ENCODE measurements at regions not wholly inside any gene's neighbourhood (a gene's known extent, or its start where the extent isn't known, plus 50 kb on each side); places are given as distances from the start of the nearest gene placed in this dataset.

DNA sequence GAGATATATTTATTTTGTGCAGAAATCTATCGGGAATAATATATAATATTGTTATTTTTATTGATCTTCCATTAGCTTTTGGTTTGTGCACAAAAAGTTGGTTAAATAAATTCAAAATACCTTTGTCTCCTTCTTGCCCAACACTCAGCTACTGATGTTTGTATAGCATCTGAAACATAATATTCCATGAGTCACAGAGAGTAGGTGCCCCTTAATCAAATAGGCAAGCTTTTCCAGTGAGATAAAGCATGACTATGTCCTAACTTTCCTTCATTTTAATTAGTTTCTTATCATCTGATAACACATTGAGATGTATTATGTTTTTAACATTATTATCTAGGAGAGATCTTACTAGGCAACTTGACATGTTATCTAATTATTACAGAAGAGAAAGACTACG lies 432.2 kb downstream of the KIF20B start:
- DNase-seq: no peak

DNA sequence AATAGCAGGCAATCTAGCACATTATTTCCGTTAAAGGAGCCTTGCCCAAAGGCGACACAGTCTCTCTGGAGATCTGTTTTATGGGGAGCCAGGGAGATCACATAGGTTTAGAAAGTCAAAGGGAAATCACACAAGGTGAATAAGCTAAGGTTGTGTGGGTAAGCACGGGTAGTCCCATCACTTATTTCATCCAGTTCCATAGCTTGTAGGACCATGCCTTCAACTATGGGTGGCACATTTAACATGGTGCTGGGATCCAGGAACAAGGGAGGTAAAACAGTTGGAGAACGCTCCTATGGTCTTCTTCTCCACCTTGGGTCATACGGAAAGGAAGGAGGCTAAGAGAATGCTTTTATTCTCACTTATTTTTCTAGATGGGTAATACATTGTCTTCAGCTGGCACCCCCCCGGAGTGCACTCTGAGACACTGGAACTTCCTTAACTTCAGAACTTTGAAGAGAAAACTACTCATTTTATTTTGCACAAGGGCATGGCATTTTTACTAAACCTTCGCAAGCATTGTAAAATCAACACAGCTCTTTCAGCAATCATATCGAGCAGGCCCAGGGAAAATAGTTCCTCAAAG lies 435.4 kb downstream of the KIF20B start:
- DNase-seq: peak; percentile 52

GRCh38 chr10:90138844-90139243 lies 437.5 kb downstream of the KIF20B start:
- DNase-seq: no peak

DNA sequence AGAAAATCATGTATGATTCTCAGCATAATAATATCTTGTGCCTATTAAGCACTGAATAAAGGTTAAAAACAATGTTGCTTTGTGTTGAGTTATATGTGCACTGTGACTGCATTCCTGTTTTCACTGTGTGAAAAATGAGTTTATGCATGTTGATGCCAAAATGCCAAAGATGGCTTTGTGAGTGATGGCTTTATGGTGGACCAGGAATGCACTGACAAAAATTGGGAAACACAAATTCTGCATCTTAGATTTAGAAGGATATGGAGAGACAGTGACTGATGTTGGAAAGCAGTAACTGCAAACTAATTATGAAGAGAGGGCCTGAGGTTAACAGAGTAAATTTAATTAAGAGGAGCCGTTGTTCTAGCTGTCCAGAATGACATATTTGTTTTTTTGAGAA lies 440.4 kb downstream of the KIF20B start:
- no peak for DNase-seq

DNA sequence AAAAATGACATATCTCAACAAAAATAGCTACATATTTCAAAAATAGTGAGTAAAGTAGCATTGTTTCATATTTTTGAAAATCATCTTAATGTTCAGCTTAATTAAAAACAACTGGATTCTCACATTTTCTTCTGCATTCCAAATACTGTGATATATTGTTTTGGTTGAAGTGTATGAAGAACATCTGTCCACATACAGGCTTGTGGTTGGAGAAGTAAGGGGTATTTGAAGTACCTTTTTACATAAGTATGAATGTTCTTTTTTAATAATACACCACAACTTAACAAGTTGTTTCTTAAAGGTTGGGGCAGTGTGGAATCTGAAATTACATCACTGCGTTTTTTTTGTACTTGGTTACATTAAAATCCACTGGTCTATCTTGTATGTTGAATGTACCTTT lies 442.5 kb downstream of the KIF20B start:
- DNase-seq: no peak

- no peak for DNase-seq
Measured at GRCh38 chr10:90148116-90148855, 446.9 kb downstream of the KIF20B start.

DNA sequence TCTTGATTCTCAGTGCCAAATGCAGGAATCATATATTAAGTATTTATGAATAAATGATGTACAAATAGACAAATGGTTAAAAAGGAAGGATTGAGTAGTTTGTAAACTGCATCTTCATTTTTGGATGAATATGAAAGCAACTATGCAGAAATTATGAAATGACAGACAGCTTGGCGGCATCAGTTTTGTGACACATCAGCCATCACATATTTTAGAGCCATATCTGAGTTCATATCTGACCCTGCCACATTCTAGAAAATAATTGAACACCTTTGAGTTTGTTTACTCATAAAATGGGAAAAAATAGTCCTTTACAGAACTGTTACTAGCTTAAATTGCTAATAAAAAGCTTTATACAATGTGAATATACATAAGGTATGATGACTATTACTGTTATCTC lies 448.2 kb downstream of the KIF20B start:
- DNase-seq: no peak

GRCh38 chr10:90162271-90162853 lies 461.0 kb downstream of the KIF20B start:
- no peak for DNase-seq

DNA sequence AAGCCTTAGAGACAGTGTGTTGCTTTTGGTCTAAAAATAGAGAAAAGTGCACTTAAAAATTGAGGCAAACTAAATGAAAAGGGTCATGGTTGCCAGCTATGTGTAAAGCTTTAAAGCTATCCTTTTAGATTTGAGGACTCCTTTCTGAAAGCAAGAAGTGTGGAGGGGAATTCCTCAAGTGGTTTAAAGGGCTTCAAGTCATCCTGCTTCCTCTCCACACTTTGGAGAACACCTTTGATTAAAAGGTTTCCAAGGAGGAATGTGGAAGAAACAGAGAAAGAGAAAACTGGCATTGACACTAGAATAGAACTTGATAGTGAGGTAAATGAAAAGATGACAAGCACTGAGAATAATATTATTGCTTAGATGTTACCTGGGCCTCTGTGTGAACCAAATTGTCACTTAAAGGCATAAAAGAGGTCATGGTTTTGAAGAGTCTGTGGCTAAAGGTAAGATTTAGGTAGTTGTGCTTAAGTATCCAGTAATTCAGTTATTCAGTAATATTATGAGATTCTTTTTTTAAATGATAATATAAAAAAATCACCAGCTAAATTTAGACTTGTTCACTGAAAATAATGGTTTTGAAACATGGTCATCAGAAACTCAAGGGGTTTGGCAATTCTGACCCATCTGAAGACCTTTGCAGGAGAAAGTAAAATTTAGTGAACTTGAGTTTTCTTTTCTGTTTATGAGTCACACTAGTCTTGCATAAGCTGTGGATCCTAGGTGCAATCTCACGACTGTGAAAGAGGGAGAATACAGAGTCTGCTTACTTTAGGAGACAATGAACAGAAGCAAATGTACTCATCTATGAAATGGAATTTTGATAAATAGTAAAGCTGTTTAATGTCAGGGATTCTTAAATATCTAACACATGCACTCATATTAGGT lies 466.0 kb downstream of the KIF20B start:
- no peak for DNase-seq

GRCh38 chr10:90168244-90168643 lies 466.9 kb downstream of the KIF20B start:
- no peak for DNase-seq

DNA sequence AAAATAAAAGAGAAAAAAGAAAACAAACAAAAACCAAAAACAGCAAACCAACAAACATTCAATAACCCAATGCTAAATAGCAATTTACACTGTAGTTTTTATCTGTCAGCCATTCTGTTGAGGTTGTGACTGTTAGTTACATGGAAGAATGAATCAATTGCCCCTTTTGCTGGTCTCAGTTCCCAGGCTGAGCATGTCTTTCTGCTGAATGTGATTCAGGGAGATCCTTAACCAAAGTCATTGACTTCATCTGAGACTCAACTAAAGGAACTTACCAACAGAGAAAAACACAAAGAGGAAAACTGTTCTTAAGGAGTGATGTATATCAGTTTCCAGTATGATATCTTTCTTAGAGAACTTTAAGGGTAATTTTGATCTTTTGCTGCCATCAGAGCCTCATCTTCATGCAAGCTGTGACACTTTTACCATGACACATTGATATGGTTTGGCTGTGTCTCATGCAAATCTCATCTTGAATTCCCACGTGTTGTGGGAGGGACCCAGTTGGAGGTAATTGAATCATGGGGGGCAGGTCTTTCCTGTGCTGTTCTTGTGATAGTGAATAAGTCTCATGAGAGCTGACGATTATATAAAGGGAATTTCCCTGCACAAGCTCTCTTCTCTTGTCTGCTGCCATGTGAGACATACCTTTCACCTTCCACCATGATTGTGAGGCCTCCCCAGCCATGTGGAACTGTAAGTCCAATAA lies 469.8 kb downstream of the KIF20B start:
- no peak for DNase-seq

- no peak for DNase-seq
Measured at GRCh38 chr10:90174531-90174930, 473.1 kb downstream of the KIF20B start.

GRCh38 chr10:90175161-90175681 lies 473.8 kb downstream of the KIF20B start:
- DNase-seq: no peak

GRCh38 chr10:90179696-90180407 lies 478.5 kb downstream of the KIF20B start:
- DNase-seq: no peak

DNA sequence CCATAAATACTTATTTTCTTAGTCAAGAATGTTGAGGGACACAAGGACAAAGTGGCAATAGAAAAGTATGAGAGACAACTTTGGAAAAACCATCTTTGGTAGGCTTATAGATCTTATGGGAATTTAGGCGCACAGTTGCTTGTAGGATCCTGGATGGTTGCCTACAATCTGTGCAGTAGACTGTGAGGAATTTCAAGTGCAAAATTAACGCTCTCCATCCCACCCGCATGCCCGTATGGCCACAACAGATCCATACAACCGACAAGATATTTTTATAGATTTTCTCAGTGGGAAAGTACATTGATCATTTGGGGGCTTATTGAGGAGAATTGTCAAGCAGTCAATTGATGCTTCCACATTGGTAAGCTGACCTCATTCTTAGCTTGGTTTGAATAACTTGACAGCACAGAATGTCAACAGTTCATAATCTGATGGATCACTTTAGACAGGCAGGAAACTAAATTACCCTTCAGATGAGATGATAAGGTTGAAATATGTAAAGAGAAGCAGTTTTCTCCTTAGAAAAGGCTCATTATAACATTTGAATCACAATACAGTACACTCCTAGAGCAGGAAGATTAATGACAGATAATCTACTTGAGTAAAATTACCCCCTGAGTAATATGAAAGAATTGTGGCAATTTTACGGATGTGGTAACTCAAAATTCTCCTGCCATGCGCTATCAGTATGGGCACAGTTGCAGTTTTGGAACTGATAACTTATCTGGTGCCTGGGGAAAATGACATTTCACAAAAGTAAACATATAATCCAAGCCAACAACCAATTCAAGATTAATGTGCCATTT lies 479.7 kb downstream of the KIF20B start:
- no peak for DNase-seq

DNA sequence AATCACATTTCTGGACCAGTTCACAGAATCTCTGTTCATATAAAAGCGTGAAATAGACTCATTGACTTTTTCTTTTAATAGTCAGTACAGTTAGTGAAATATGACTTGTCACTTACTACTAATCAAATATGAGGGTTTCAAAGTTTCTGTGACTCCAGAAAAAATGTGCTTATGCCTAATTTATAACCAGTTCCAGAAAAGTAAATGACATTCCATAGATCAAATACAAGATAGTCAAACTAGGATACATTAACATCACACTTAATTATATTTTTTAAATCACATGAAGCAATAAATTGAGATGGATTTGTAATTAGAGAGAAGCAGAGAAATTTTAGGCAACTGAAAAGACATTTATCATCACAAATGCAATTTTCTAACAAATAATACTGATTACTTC lies 491.4 kb downstream of the KIF20B start:
- no peak for DNase-seq

DNA sequence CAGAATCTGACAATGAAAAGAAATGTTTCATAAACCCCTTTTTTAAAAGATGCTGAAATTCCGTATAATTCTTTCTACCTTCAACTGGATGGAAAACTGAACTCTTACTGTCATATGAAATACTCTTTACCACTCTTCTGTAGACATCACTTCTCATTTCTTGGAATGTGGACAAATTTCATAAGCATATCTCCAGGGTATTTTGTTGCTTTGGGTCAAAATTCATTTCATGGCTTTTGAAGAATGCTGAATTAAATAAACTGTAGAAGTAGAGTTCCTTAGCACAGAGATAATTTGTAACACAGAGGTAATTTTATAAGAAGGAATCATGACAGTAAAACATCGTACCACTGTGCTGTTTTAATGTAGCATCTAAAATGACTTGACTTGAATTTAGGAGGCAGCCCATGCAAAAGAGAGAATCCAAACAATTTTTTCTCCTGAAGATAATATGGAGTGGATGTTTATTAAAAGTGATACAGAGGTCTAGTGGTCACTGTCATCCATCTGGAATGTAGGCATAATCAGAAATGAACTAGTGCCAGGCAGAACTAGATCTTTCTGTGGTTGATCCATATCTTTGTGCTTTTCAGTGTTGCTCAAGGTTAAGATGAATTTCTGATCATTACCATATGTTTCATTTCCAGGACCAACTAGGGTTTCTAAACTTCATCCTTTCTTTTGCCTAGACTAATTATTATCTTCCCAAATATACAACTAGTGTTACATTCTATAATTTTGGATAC lies 492.0 kb downstream of the KIF20B start:
- no peak for DNase-seq

DNA sequence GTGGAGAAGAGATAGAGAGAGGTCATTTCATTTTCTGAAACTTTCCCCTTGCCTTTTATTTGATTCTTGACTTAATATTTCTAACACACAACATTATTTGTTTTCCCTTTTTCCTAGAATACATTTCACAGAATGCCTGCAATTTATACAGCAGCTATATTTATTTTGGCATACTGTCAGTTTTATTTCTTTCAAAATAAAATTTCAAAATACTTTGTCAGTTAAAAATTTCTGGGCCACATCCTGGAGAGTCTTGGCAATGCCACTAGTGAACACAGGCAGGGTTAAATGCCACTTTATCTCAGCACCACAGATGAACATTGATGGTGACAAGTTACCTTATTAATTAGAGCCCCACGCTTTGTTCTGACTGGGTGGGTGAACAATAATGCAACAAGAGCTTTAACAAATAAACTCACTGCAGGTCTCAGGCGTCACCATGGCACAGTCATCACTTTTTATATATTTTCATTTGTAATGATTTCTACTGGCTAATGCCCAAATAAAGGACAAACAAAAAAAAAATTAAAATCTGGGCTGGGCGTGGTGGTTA lies 494.0 kb downstream of the KIF20B start:
- no peak for DNase-seq

DNA sequence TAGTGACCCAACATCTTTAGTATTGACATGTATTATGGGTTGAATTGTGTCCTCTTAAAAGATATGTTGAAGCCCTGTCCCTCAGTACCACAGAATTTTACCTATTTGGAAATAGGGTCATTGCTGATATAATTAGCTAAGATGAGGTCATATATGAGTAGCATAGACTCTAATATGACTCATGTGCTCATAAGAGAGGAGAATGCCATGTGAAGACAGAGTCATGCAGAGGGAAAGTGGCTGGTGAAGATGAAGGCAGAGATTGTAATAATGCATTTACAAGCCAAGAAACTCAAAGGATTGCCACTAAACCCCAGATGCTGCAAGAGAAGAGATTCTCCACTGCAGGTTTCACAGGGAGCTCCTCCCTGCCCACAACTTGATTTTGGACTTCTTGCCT lies 496.4 kb downstream of the KIF20B start:
- no peak for DNase-seq

GRCh38 chr10:90199093-90199492 lies 497.7 kb downstream of the KIF20B start:
- DNase-seq: no peak
